Coronary artery (tissue), 2 donors: ENCODE measurements at regions not wholly inside any gene's neighbourhood (a gene's known extent, or its start where the extent isn't known, plus 50 kb on each side); places are given as distances from the start of the nearest gene placed in this dataset.
"Not testable (repeated sequence)": the region's sequence is repeated elsewhere in the genome, so short reads cannot be mapped to it uniquely, and the experiment has no call there.

Experiments used
- DNase-seq: peaks from one replicate; pipeline ENCODE4 v3.0.0-alpha.2; 2017; ENCODE audit warnings: low spot score
- H3K27ac ChIP-seq, 2 donors: fragments of 200-600 bp; sonication (generic); one replicate each; pipeline ENCODE4 v1.5.1; 2016 to 2019
- H3K4me3 ChIP-seq: fragments of 200-600 bp; sonication (generic); 2 replicates; pipeline ENCODE4 v1.5.1; 2016; ENCODE audit warnings: mild to moderate bottlenecking, moderate library complexity
- TF ChIP-seq, protein P1 (sequence below): fragments of 200-600 bp; sonication (generic); IDR thresholded peaks from one replicate; pipeline ENCODE4 v1.5.1; 2019; ENCODE audit warnings: antibody characterized with exemption

DNA sequence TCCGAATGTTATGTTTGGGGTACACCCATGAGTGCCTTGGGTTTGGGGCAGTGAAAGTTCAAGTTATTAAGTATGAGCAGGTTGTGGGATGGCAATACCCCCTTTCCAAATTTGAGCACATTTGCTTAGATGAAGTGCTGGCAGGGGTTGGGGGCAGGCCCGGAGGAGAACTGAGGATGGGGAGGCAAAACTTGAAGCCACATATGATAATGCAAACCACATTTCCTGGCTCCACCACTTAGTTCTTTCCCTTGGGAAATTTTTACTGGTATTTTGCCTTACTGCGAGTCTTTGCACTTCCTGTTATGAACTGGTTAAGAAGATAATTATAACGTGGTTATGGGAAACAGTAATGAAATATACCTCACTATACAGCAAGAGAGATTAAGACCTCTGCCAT lies 336.0 kb upstream of the ONECUT1 start:
- Histone ChIP-seq H3K4me3 (no peak overlapping the region), H3K27ac (no peak overlapping the region)
- TF ChIP-seq, protein P1, sequence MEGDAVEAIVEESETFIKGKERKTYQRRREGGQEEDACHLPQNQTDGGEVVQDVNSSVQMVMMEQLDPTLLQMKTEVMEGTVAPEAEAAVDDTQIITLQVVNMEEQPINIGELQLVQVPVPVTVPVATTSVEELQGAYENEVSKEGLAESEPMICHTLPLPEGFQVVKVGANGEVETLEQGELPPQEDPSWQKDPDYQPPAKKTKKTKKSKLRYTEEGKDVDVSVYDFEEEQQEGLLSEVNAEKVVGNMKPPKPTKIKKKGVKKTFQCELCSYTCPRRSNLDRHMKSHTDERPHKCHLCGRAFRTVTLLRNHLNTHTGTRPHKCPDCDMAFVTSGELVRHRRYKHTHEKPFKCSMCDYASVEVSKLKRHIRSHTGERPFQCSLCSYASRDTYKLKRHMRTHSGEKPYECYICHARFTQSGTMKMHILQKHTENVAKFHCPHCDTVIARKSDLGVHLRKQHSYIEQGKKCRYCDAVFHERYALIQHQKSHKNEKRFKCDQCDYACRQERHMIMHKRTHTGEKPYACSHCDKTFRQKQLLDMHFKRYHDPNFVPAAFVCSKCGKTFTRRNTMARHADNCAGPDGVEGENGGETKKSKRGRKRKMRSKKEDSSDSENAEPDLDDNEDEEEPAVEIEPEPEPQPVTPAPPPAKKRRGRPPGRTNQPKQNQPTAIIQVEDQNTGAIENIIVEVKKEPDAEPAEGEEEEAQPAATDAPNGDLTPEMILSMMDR = no peak
- no peak for DNase-seq

DNA sequence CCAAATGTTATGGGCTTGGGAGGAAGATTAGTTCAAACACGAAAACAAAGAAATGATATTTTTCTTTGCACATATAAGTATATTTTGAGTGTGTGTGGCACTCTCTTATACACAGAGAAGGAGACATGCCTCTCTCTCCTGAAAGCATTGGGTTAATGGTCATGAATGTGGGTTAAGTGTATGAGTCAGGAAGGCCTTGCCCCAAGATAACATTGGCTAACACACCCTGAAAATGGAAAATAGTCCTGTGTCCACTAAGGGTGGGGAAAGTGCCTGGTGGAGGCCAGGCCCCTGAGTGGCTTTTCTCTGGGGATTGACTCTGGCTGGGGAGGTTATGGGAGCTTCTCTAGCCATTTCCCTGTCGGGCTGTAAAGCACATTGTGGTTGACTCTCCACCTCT lies 332.7 kb upstream of the ONECUT1 start:
- no peak overlapping the region for H3K27ac ChIP-seq
- no peak for DNase-seq
- no peak overlapping the region for H3K4me3 ChIP-seq
- TF ChIP-seq, protein P1 = no peak

DNA sequence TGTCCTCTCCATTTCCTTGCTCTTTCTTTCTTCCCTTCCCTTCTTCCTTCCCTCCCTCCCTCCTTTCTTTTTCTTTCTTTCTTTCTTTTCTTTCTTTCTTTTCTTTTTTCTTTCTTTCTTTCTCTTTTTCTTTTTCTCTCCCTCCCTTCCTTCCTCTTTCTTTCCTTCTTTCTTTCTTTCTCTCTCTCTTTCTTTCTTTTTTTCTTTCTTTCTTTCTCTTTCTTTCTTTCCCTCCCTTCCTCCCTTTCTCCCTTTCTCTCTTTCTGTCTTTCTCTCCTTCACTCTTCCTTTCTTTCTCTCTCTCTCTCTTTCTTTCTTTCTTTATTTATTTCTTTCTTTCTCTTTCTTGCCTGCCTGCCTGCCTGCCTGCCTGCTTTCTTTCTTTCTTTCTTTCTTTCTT lies 326.8 kb upstream of the ONECUT1 start:
- H3K27ac ChIP-seq, DNase-seq, H3K4me3 ChIP-seq: not testable (repeated sequence)

DNA sequence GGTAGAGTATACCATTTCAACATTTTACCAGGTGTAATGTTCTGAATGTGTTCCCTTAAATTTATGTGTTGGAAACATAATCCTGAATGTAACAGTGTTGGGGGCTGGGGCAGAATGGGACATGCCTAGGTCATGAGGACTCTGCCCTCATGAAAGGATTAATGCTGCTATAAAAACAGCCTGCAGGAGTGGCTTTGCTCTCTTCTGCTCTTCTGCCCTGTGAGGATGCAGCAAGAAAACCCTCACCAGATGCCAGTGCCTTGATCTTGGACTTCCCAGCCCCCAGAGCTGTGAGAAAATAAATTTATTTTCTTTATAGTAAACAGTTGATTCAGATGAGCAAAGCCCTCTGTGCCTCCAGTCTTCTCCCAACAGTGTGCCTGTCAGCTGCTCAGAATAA lies 326.0 kb upstream of the ONECUT1 start:
- no peak for DNase-seq
- Histone ChIP-seq H3K4me3 (no peak overlapping the region), H3K27ac (no peak overlapping the region)
- TF ChIP-seq, protein P1 = no peak

DNA sequence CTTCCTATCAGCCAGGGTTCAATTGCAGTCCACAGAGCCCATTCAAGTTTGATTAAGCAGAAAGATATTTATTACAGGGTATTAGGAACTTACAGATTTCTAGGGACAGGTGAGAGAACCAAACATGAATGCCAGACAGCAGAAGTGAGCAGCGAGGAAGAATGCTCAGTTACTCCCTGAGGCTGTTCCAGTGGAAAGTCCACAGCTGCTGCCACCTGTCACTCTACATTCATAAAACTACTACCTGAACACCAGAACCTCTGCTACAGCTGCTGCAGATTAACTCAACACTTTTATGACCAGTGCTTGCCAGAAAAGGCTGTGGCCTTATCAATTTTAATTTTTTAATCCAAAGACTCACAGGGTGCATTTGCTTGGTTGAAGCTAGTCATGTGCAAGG lies 325.4 kb upstream of the ONECUT1 start:
- no peak overlapping the region for H3K27ac ChIP-seq
- TF ChIP-seq, protein P1 = no peak
- DNase-seq = no peak
- no peak overlapping the region for H3K4me3 ChIP-seq

DNA sequence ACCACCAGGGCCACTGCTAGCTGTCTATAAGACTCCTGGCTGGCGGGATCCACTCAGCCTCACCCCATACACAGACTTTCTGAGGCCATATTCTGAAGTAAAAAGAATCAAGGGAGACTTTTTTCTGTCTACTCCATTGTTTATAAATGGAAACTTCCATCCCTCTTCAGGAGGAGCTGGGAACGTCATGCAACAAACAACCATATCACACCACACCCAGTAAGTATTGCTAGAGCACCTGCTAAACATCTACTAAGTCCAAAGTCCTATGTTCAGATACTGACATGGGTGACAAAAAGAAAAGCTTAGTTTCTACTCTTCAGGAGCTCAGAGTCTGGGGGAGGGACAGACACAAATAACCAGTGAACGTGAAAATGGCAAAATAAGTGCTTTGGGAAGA lies 324.8 kb upstream of the ONECUT1 start:
- Histone ChIP-seq H3K4me3 (no peak overlapping the region), H3K27ac (no peak overlapping the region)
- TF ChIP-seq, protein P1 = no peak
- DNase-seq = no peak

DNA sequence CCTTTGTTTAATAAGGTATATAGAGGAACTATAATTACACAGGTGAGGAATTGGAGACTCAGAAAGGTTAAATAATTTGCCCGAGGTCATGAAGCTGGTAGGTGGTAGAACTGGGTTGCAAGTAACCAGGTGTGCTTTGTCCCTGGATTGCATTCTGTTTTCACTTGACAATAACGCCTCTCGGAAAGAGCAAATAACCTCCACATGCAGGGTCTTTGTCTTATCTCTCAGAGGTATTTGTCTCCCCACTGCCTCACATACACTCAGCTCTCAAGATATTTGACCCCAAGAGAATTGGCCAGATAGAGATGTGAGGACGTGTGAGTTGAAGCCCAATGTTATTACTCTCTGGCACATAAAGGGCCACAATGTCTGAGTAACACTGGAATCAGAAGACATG lies 320.9 kb upstream of the ONECUT1 start:
- no peak for DNase-seq
- H3K27ac ChIP-seq = no peak overlapping the region
- TF ChIP-seq, protein P1 = no peak
- H3K4me3 ChIP-seq = no peak overlapping the region

DNA sequence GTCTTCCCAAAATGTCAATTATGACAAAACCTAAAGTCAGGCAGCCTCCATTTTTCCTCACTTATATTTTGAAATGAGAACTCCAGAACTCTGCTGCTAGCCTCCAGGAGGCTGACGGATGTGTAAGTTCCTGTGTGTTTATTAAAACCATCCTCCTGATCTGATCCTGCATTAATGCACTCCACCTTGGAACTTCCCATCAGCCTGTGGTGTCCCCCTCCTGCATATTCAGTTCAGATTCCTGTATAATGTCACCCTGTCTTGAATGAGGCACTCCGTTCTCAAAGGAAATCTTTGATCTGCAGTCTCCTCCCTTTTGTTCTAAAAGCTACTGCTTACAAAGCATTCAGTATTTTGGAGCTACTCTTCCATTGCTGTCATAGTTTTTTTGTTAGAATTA lies 318.2 kb upstream of the ONECUT1 start:
- TF ChIP-seq, protein P1 = no peak
- H3K4me3 ChIP-seq = no peak overlapping the region
- H3K27ac ChIP-seq = no peak overlapping the region
- DNase-seq = no peak
